Endothelial cell of umbilical vein (primary cell): ENCODE measurements at regions not wholly inside any gene's neighbourhood (a gene's known extent, or its start where the extent isn't known, plus 50 kb on each side); places are given as distances from the start of the nearest gene placed in this dataset.

ENCODE experiments used
- BruUV-seq: library from RNA; stranded (reverse); fragments of 400-500 nt; replicated peaks from 2 replicates; lab custom pipeline; 2021; lab: Mats Ljungman, UMichigan
- CTCF ChIA-PET: fragments of 300-600, 350-600 bp; sonication (Branson Sonifier 250); formaldehyde crosslinking; loops from one replicate; lab custom pipeline; 2021; ENCODE audit warnings: antibody characterized with exemption, inconsistent platforms; lab: Charles Lee
- POLR2A ChIA-PET: fragments of 300-600, 350-600 bp; sonication (Branson Sonifier 250); formaldehyde crosslinking; loops from one replicate; lab custom pipeline; 2021; ENCODE audit warnings: antibody characterized with exemption, inconsistent platforms; lab: Charles Lee
- DNase-seq: peaks from one replicate; pipeline ENCODE4 v3.0.0-alpha.2; 2011; ENCODE audit warnings: low read depth, low spot score
- FAIRE-seq: peaks from 2 replicates; lab custom pipeline; 2011; peaks lifted over from hg19 to GRCh38; lab: Jason Lieb, UNC
- H2AFZ ChIP-seq: 2 replicates; pipeline ENCODE4 v1.6.0; 2012; ENCODE audit warnings: low read depth, low read length, control low read depth, inconsistent platforms
- H3K27ac ChIP-seq: 2 replicates; pipeline ENCODE4 v1.5.1; 2011; ENCODE audit warnings: low read depth, mild to moderate bottlenecking, control low read depth, low read length, moderate library complexity; ENCODE audit not compliant: insufficient read depth
- H3K27me3 ChIP-seq, 2 experiments: 2 replicates each; pipeline versions ENCODE4 v1.6.0 to v1.6.1; 2011; ENCODE audit warnings: low read length in 2 of 2, mixed read lengths in 1 of 2; ENCODE audit not compliant: control insufficient read depth in 2 of 2, insufficient read depth in 2 of 2
- H3K36me3 ChIP-seq, 2 experiments: 2 replicates in 1 of 2; 3 replicates in 1 of 2; pipeline ENCODE4 v1.5.1; 2011; ENCODE audit warnings: low read length in 2 of 2, mild to moderate bottlenecking in 1 of 2, moderate library complexity in 1 of 2; ENCODE audit not compliant: control insufficient read depth in 2 of 2, insufficient read depth in 2 of 2; ENCODE audit errors: extremely low read depth in 1 of 2
- H3K4me1 ChIP-seq: 3 replicates; pipeline ENCODE4 v1.5.1; 2011; ENCODE audit warnings: mild to moderate bottlenecking, low read length; ENCODE audit not compliant: control insufficient read depth, insufficient read depth; ENCODE audit errors: extremely low read depth
- H3K4me2 ChIP-seq: 2 replicates; pipeline ENCODE4 v1.6.1; 2011; ENCODE audit warnings: low read length, control low read depth, mixed read lengths; ENCODE audit not compliant: insufficient read depth
- H3K4me3 ChIP-seq, 3 experiments: fragments of 200-600 bp in 1 of 3; sonication (generic), shearing (Covaris generic) in 1 of 3; replicated peaks in 1 of 3; 2 replicates each; pipeline ENCODE4 v1.5.1; 2011 to 2016; ENCODE audit warnings: control low read depth in 3 of 3, low read length in 3 of 3, mild to moderate bottlenecking in 2 of 3, inconsistent platforms in 1 of 3, low read depth in 1 of 3, moderate library complexity in 1 of 3; ENCODE audit not compliant: insufficient read depth in 1 of 3
- H3K79me2 ChIP-seq: 2 replicates; pipeline ENCODE4 v1.6.0; 2012; ENCODE audit warnings: low read length, inconsistent platforms; ENCODE audit not compliant: control insufficient read depth, insufficient read depth
- H3K9ac ChIP-seq: replicated peaks from 2 replicates; pipeline ENCODE3; 2011; ENCODE audit warnings: low read length, control low read depth; ENCODE audit not compliant: insufficient read depth; ENCODE audit errors: extremely low read depth
- H3K9me1 ChIP-seq: replicated peaks from 3 replicates; pipeline ENCODE4 v1.6.0; 2011; ENCODE audit warnings: mild to moderate bottlenecking, low read length; ENCODE audit not compliant: control insufficient read depth, insufficient read depth; ENCODE audit errors: extremely low read depth
- H3K9me3 ChIP-seq: replicated peaks from 2 replicates; pipeline ENCODE4 v1.5.1; 2012; ENCODE audit warnings: low read length, inconsistent platforms; ENCODE audit not compliant: control insufficient read depth, insufficient read depth
- H4K20me1 ChIP-seq: replicated peaks from 2 replicates; pipeline ENCODE3; 2011; ENCODE audit warnings: mild to moderate bottlenecking, low read length; ENCODE audit not compliant: control insufficient read depth, insufficient read depth; ENCODE audit errors: extremely low read depth
- CTCF ChIP-seq, 2 donors: IDR thresholded peaks; 1 replicate in 1 of 2; 2 replicates in 1 of 2; pipeline ENCODE4 v1.5.1; 2011; ENCODE audit warnings: low read length in 2 of 2, mild to moderate bottlenecking in 2 of 2, moderate library complexity in 2 of 2, control low read depth in 1 of 2, inconsistent platforms in 1 of 2, low read depth in 1 of 2; ENCODE audit not compliant: insufficient read depth in 1 of 2; ENCODE audit errors: extremely low read depth in 1 of 2
- EZH2 ChIP-seq: IDR thresholded peaks from 2 replicates; pipeline ENCODE4 v1.6.1; 2012; ENCODE audit warnings: borderline replicate concordance, low read depth, mild to moderate bottlenecking, moderate library complexity, low read length, inconsistent platforms; ENCODE audit not compliant: severe bottlenecking
- FOS ChIP-seq: IDR thresholded peaks from 2 replicates; pipeline ENCODE4 v1.6.1; 2011; ENCODE audit warnings: mild to moderate bottlenecking, low read length, moderate library complexity, borderline replicate concordance; ENCODE audit not compliant: insufficient read depth
- GATA2 ChIP-seq: IDR thresholded peaks from 2 replicates; pipeline ENCODE4 v1.7.0; 2011; ENCODE audit warnings: low read depth, mild to moderate bottlenecking, moderate library complexity, mixed read lengths, low read length; ENCODE audit not compliant: insufficient read length, insufficient read depth
- JUN ChIP-seq: IDR thresholded peaks from 2 replicates; pipeline ENCODE4 v1.6.1; 2011; ENCODE audit warnings: borderline replicate concordance, low read depth; ENCODE audit not compliant: insufficient read length, insufficient read depth
- MAX ChIP-seq: IDR thresholded peaks from 2 replicates; pipeline ENCODE4 v1.6.1; 2011; ENCODE audit not compliant: insufficient read depth, insufficient read length
- MYC ChIP-seq: IDR thresholded peaks from one replicate; pipeline ENCODE4 v1.6.1; 2011; ENCODE audit warnings: mild to moderate bottlenecking, low read depth, low read length
- POLR2A ChIP-seq: IDR thresholded peaks from 2 replicates; pipeline ENCODE4 v1.6.1; 2012; ENCODE audit warnings: low read depth, mild to moderate bottlenecking, control low read depth, low read length
- POLR2AphosphoS5 ChIP-seq: IDR thresholded peaks from 2 replicates; pipeline ENCODE4 v1.6.1; 2012; ENCODE audit warnings: low read depth, mild to moderate bottlenecking, control low read depth, low read length, moderate library complexity; ENCODE audit not compliant: insufficient read depth
- dilution Hi-C: fragments of 300-500 bp; cut with MboI; formaldehyde crosslinking; loops from one replicate; pipeline ENCODE4 v1.15.0; 2019; ENCODE audit warnings: low sequenced_read_pairs; ENCODE audit not compliant: extremely low pct_ligation_motif_present
- intact Hi-C: fragments of 100-400 bp; cut with micrococcal nuclease; formaldehyde crosslinking; loops from one replicate; pipeline ENCODE4 v1.10.0; 2022

GRCh38 chr14:100393906-100394732 lies 71.0 kb downstream of the SLC25A47 start:
- no peak for TF ChIP-seq EZH2
- TF ChIP-seq POLR2AphosphoS5: no peak
- no peak for TF ChIP-seq MAX
- no peak for TF ChIP-seq CTCF (IDR thresholded peaks at IDR 0.05; ENCODE audit: extremely low read depth in 1 of 2, insufficient read depth in 1 of 2, low read depth in 1 of 2, low read length in 2 of 2)
- TF ChIP-seq JUN: no peak
- no peak for TF ChIP-seq POLR2A
- TF ChIP-seq GATA2: no peak
- TF ChIP-seq MYC: no peak
- no peak for TF ChIP-seq FOS
- intact Hi-C loops (no loop called here), dilution Hi-C loops (no loop called here)
- Histone ChIP-seq H3K79me2 (no peaks in the 10 kb centered on the region), H3K9ac (no peak overlapping the region), H3K4me2 (no peak overlapping the region), H3K27me3 (no peaks in the 10 kb centered on the region), H3K9me1 (no peaks in the 10 kb centered on the region), H3K4me1 (peaks cover 10% of the 10 kb centered on the region), H3K4me3 (no peak overlapping the region), H3K9me3 (no peaks in the 10 kb centered on the region), H4K20me1 (no peaks in the 10 kb centered on the region), H2AFZ (no peak overlapping the region), H3K36me3 (no peaks in the 10 kb centered on the region), H3K27ac (no peak overlapping the region)
- FAIRE-seq (no peak), DNase-seq (no peak)
- no TSS peak for BruUV-seq
- ChIA-PET CTCF (interaction anchor here (0.9 to 2.3 kb wide), 2 partner anchors 10 to 23 kb away, joined by 3 to 18 read pairs; no protein-coding TSS in a partner anchor), POLR2A (no interaction called here)
